ENCODE measurements at regions not wholly inside any gene's neighbourhood (a gene's known extent, or its start where the extent isn't known, plus 50 kb on each side); places are given as distances from the start of the nearest gene placed in this dataset.

DNA sequence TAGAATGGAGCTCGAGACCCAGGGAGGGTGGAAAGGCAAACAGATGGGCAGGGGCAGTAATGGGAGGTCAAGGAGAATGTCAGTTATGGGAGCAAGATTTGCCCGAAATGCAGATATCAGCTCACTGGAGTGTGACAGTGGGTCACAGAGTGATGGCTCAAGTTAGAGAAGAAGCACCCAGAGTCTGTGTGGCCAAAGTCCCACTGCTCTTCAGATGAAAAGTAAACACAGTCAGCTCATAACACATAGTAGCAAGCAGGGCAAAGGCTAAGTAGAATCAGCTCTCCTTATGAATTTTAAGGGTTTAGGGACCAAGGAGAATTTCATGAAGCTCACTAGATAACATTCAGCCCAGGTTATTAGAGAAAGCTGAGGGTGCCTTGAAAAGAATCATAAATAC lies 264.9 kb upstream of the MON1B start:
- no peak for DNase-seq

DNA sequence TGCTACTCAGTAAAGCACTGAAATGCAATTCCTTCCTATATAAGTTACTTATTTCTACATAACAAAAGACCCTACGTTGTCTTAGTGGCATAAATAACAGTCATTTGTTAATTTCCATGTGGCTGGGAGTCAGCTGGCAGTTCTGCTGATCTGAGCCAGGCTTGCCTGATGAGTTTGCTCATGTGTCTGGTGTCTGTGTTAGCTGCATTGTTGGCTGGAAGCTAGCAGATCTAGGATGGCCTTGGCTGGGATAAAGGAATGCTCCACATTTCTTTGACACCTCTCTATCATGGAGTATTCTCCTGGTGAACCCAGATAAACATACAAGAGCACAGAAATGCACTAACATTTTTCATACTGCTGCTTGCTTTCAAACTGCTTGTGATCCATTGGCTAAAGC lies 264.4 kb upstream of the MON1B start:
- no peak for DNase-seq

DNA sequence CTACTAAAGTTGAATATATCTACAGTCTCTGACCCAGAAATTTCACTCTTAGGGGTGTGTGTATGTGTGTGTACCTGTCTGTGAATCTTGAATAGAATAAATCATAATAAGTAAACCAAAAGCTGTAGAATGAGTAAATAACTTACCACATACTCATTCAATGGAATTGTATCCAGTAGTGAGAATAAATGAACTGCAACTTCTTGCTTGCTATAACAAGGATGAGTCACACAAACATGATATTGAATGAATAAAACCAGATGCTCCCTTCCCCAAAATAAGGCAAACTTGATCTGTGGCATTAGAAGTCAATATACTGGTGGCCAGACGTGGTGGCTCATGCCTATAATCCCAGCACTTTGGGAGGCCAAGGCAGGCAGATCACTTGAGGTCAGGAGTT lies 259.8 kb upstream of the MON1B start:
- no peak for DNase-seq

DNA sequence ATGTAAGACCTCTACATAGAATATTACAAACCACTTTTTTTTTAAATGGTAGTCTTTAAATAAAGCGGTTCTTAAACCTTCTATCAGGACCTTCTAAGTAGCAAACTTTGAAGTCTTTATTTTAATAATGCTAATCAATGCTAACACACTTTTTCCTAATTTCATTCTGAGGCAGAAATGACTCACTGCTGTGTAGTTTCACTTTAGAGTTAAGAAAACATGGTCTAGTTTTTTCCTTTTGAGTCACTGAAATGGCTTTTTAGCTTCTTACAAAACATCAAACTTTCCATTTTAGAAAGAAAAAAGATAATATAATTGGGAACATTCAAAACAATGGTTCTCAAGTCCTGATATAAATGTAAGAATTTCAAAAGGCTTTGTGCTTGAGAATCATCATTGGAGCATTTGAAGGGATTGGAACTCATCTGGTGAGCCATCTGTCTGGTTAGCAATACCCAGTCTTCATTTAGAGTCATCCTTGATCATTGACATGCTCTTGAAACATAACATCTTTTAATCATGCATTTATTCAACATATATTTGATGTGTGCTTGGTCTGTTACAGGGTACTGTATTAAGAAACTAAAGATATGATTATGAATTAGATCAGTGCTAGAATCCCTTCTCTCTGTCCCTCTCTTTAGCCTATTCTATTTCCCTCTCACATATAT lies 258.3 kb upstream of the MON1B start:
- no peak for DNase-seq

DNA sequence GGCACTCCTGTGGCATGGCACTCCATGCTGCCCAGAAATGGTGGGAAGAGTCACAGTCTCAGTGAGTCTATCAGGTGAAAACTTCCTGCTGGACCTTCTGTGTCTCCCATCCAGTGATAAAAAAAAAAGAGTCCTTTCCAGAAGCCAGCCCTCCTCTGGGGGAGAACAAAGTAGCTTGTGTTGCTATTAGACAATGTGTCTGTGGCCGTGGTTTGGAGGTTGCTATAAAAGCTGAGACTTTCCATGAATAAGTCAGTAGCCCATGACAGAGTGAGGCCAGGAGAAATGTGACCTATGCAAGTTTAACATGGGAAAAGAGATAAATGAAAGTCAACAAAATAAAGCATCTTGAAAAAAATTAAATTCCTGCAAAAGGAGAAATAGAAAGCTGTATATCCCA lies 250.7 kb upstream of the MON1B start:
- DNase-seq = no peak

DNA sequence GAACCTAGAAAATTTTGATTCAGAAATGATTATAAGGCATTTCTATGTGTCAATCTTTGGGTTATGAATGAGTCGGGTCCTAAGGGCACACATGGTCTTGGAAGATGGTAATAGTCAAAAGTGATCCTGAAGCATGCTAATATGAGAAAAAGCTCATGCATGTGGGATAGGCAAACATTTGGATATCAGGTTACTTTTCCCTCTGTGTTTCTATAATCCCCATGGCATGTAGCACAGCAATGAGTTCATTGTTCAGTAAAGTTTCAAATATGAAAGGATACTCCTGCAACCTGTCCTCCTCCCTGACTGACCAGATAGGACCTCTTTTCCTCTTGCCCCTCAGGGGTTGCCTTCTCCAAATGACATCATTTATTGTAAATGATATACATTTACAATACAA lies 249.9 kb upstream of the MON1B start:
- no peak for DNase-seq

DNA sequence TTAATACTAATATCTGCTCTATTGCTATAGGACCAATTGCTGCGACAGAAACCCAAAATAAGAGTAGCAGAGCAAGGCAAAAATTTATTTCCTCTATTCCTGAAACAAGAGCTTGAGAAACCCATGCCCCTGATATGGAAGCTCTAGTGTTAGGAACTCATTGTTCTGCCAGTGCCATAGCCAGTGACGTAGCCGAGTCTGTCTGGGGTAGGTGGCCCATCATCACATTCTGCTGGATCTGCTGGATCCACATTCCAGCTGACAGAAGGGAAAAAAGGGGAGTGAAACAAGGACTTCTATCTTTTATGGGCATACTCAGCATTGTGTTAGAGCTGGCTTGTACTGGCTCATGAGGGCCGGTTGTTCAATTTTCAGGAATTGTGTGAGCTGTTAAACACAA lies 248.9 kb upstream of the MON1B start:
- no peak for DNase-seq

DNA sequence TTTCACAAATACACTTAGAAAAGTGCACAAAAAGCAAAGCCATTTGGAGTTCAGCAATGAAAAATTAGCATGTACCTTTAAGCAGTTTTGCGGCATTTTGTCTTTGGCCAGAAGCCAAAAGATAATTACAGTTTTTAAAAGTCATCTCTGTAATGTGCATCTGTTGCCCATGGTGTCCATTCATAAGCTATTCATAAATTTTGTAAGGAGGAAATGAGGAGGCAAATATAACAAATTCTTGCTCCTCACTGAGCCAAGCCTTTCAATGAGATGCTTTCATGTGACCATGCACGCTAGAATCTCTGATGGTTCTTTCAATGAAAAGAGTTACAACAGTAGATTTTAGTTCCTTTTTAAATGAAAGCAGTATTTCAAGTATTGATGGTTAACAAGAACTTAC lies 247.1 kb upstream of the MON1B start:
- DNase-seq = no peak

DNA sequence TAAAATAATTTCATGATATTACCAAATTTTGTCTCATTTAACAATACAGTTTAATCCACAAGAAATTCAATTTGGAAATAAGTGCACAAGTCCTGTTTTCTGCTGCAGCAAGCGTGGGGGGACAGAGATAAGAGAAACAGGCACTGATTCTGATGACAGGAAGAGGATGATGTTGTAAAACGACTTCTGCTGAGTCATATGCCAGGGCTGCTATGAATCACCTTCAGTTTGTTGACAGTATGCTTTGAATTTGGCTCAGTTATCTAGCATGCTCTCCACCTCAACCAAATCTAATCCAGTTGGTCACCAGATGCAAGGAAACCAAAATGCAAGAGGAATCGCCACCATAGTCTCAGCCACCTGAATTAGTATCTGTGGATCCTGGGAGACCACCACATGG lies 244.1 kb upstream of the MON1B start:
- DNase-seq = no peak

DNA sequence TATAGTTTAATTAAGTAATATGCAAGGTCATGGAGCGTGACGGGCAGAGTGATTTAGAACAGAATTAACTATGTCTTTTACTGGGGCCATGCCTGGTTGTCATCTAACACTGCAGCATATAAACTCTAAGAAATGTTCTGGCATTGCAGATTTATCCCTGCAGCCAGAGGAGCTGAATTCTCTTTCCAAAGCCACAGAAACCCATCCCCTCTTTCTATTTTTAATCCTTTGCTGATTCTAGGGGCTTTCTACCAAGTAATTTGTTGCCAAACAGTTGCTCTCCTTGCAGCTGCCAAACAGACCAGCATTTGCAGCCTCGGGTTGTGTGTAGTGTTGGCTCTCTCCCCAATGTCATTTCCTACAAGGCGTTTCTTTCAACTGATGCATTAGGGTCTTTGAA lies 243.2 kb upstream of the MON1B start:
- no peak for DNase-seq

DNA sequence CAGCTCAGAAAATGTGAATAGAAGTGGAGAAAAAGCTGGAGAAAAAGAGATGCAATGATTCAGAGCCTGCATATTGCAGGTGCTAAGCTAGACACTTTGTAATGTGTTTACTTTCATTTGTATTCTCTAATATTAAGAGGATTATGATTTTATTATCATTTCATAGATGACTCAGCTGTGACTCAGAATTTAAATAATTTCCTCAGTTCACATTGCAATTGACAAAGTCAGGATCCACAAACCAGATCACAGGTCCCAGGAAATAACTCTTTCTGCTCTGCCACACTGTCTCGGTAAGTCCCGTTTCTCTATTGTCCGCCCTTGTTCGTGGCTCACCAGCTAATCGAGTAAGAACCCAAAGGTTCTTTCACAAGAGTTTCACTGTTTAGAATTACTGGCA lies 235.4 kb upstream of the MON1B start:
- no peak for DNase-seq

DNA sequence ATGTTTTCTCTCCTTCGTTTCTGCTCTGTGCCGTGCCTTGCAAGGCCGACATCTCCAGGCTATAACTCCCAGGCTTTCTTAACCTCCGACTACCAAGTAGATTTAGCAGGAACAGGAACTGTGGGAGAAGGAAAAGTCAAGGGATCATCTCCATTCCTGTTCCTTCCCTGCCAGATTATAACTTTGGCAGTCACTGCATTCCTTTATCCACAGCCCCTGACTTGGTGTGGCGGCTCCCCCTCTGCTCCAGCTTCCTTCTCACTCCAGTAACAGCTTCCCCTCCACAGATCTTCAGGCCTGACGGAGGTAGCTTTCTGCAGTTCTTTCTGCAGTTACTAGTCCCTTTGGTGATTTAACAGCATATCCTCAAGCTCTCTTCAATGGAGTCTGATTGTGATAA lies 234.6 kb upstream of the MON1B start:
- DNase-seq = no peak

DNA sequence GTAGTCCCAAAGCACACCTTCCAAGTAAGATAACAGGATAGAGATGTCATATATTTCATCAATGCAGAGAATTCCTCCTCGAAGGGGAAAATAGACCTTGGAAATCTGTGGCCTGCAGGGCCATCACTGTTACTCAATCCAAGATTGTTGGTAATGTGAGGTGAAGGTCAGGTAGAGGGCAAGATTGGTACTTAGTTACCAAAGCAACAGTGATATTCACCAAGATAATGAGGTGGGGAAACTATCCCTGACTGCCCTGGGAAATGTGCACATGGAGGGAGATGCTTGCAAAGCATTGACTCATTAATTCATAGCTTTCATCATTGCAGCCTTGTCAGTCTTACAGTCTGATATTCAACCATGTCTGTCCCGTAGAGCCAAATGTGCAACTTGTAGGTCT lies 234.1 kb upstream of the MON1B start:
- DNase-seq = no peak

DNA sequence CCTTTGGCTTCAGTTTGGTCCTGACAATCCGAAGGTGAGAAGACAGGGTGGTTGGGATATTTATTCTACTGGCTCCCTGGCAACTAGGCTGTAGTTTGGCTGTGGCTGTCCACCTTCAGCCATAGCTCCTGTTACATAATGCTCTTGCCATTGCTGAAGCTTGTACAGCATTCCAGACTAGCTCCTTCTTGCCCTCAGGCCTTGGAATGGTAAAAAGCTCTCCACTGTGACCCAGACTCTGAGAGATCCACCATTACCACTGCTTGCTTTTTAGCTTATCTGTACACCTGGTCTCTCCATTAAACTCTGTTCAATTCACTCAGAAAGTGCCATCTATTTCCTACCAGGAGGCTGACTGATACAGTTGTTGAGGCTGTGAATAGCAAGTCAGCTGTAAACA lies 231.8 kb upstream of the MON1B start:
- no peak for DNase-seq

DNA sequence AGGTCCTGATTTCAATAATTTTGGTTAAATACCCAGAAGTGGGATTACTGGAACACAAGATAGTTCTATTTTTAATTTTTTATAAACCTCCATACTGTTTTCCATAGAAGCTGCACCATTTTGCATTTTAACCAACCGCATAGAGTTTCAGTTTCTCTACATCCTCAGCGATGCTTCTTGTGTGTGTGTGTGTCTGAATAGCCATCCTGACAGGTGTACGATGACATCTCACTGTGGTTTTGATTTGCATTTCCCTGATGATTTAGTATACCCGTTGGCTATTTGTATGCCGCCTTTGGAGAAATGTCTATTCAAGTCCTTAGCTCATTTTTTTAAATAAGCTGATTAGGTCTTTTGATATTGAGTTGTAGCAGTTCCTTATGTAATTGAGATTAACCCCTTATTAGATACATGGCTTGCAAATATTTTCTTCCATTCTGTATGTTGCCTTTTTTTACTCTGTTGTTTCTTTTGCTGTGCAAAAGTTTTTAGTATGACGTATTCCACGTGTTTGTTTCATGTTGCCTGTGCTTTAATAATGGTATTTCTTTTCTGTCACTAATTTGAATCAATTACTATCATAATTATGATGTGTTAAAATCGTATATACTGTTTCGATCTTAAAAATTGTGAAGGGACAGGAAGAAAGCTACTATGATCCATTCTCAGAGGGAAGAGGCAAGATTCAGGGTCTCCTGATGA lies 227.2 kb upstream of the MON1B start:
- DNase-seq = no peak

DNA sequence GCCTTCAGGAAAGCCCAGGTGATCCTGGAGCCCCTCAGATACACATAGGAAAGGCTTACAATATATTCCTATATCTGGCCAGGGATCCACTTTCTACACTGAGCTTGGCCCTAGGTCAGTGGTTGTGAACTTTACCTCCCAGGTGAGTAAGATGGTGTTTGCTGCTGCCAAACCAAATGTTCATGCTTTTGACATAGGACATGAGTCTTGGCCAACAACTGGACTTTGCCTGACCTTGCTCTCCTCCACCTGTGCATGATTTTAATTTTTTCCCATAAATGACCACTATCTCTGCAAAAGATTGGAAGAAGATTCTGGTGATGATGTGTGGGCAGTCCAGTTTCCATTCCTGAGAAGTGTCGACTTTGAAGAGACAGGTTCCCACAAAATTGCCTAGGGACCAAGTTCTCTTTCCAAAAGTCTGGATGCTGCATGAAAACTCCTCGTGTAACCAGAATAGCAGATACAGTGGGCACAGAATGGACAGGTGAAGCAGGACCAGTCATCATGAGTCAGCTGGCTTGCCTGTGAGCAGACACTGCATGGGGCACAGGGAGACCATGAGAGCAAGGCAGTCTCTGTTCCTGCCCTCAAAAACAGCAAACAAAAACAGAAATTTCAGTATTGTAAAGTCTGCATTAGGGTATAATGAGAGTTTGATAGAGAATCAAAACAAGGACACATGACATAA lies 226.4 kb upstream of the MON1B start:
- DNase-seq = no peak

DNA sequence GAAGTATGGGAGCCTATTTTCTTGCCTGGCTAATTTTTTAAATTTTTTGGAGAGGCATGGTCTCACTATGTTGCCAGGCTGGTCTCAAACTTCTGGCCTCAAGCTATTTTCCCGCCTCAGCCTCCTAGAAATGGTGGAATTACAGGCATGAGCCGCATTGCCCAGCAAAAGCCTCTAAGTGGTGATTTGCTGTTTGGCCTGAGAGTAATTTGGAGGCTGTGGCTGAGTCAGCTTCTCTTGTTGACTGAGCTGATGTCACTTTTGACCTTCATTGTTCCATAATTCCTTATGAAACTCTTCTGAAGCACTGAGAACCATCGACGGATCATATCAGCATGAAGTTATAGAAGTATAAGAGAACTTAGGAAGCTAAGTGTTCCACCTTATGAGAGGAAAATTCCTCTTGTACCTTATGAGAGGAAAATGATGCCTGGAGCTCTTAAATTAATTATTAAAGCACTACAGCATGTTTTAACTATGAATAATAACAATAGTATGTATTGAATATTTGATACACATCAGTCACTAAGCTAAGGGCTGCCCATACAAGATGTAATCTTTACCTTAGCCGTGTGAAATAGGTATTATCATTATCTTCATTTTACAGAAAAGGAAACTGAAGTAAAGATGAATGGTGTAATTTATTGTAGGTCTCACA lies 220.8 kb upstream of the MON1B start:
- DNase-seq = no peak

DNA sequence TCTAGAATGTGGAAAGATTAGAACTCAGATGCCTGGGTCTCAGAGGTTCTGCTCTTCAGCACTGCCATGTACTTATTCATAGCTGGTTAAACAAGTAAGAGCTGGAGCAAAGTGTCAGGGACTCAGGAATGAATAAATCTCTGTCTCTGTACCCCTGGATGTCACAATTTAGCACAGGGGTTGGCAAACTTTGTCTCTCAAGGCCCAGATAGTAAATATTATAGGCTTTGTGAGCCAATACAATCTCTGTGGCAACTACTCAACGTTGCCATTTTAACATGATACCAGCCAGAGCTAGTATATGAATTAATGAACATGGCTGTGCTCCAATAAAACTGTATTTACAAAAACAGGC lies 220.3 kb upstream of the MON1B start:
- DNase-seq = no peak

DNA sequence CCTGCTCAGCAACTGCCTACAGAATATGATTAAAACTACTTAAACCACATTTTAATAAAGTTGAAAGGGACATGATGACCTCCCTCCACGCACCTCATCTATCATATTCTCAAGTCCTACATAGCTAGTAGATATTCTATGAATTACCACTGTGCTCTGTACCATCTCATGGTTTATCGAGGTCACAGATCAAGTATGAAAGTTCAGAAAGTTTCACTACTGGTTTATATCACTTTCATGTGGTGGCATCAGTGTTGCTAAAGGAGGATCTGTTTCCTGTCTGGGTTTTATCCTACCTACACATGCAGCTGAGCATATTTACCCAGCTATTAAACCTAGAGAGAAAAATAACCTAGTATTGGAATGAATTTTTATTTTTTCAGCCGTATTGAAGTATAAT lies 214.9 kb upstream of the MON1B start:
- DNase-seq = no peak

DNA sequence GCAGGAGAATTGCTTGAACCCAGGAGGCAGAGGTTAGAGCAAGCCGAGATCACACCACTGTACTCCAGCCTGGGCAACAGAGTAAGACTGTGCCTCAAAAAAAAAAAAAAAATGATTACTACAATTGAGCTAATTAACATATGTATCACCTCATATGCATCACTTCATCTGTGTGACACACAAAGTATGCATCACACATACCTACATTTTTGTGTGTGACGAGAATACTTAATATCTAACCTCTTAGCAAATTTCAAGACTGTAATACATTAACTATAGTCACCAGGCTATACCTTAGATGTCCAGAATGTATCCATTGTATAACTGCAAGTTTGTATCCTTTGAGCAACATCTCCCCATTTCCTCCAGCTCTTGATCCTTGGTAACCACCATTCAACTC lies 214.2 kb upstream of the MON1B start:
- no peak for DNase-seq

DNA sequence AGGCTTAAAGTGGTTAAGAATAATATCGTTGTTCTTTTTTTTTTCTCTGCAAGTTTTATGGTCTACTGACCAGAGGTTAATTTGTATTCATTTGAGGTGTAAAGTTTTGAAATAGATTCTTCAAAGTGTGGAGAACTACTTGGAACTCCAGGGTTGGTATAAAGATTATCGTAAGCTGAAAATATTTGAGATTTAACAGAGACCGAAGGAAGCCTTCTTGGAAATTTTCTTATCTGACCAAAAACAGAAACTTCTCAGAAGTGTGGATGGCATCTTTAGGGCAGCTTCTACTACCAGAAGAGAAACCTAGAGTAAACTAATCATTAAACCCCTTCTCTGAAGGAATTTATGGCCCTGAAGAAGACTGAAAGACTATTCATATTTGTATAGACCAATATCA lies 206.8 kb upstream of the MON1B start:
- DNase-seq = no peak

DNA sequence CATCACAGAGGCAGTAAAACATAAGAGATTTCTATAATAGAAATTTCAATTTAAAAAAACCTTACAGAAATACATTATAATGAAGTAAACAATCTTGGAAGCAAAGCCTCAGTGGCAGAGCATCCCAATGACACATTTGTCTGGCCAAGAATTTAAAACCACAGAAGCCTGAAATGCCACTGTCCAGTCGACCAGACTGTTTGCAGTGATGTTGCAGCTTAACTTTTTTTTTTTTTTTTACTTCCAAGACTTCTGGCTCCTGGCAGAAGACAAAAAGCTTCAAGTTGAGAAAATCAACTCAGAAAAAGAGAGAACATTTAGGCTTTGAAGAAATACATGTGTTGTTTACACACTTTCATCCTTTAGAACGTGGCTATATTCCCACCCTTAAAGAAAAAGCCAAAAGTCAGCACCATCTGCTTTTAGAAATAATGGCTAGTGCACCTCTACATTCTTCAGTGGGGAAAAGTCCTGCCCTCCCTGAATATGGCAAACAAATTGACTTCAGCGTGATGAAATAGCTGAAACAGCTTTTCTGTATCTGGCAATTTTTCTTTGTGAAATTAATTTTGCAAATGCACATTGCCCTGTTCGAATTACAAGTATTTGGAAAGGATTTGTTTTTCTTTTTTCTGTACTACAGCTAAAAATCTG lies 205.5 kb upstream of the MON1B start:
- no peak for DNase-seq

DNA sequence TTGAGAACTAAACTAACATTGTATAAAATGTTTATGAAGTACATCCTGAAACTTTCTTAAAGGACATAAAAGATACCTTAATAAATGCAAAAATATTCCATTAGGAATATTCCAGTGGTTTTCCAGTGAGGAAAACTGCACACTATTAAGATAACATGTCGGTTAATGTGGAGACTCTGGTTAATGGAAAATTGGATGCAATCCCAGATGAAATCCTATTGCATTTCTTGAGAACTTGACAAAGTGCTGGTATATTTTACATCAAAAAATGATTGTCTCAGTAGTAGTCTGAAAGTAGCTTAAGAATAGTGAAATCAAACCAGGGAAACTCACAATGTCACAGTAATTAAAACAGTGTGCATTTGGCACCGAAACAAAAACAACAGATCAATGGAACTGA lies 202.5 kb upstream of the MON1B start:
- DNase-seq = no peak

DNA sequence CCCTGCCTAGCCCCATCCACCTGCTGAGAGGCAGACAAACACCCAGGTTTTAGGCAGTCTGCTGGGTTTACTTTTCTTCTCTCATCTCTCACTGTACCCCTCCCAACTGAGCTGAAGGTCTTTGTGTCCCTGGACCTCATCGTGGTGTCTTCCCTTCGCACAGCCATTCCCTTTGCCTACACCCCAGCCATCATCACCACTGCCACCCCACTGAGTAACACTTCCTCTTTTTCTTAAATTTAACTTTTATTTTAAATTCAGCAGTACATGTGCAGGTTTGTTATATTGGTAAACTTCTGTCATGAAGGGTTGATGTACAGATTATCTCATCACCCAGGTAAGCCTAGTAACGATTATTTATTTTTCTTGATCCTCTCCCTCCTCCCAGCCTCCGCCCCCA lies 188.3 kb upstream of the MON1B start:
- no peak for DNase-seq
